ENCODE measurements at regions not wholly inside any gene's neighbourhood (a gene's known extent, or its start where the extent isn't known, plus 50 kb on each side); places are given as distances from the start of the nearest gene placed in this dataset.

DNA sequence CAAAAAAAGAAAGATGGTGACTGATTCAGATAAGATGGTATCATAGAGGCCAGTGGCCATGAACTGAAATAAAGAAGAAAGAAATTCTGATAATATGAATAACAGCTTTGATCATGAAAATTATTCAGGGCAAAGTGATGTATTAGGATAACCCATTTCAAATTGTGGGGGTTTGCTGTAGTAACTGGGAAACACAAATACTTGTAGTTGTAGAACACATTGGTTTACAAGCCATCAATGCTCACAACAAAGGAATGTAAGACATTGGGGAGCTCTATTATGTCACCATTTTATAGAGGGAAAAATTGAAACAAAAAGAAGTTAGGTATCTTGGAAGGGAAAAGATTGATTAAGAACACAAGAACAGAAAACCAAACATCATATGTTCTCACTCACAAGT, 140.4 kb upstream of the FRMD6 start:
- no peak for TF ChIP-seq TAF1 (IDR thresholded peaks at IDR 0.05; ENCODE audit: borderline replicate concordance, low read depth, low read length)
- TF ChIP-seq POLR2A (IDR thresholded peaks at IDR 0.05; ENCODE audit: low read depth, low read length): no peak
- no peak for TF ChIP-seq POLR2AphosphoS5 (IDR thresholded peaks at IDR 0.05; ENCODE audit: low read depth, low read length)
- FAIRE-seq: no peak
- no peak for DNase-seq (ENCODE audit: insufficient read length)

GRCh38 chr14:51512316-51512715, 139.4 kb upstream of the FRMD6 start:
- TF ChIP-seq POLR2A (IDR thresholded peaks at IDR 0.05; ENCODE audit: low read depth, low read length) (no peak), TAF1 (IDR thresholded peaks at IDR 0.05; ENCODE audit: borderline replicate concordance, low read depth, low read length) (no peak), POLR2AphosphoS5 (IDR thresholded peaks at IDR 0.05; ENCODE audit: low read depth, low read length) (no peak)

GRCh38 chr14:51513281-51513680, 138.4 kb upstream of the FRMD6 start:
- DNase-seq (ENCODE audit: insufficient read length) (no peak), FAIRE-seq (no peak)
- no peak for TF ChIP-seq TAF1 (IDR thresholded peaks at IDR 0.05; ENCODE audit: borderline replicate concordance, low read depth, low read length)
- no peak for TF ChIP-seq POLR2AphosphoS5 (IDR thresholded peaks at IDR 0.05; ENCODE audit: low read depth, low read length)
- no peak for TF ChIP-seq POLR2A (IDR thresholded peaks at IDR 0.05; ENCODE audit: low read depth, low read length)

More at GRCh38 chr14:51512316-51512715, 139.4 kb upstream of the FRMD6 start:
- DNase-seq (ENCODE audit: insufficient read length) (no peak), FAIRE-seq (no peak)

GRCh38 chr14:51513933-51514332, 137.8 kb upstream of the FRMD6 start:
- no peak for DNase-seq (ENCODE audit: insufficient read length)
- no peak for FAIRE-seq

DNA sequence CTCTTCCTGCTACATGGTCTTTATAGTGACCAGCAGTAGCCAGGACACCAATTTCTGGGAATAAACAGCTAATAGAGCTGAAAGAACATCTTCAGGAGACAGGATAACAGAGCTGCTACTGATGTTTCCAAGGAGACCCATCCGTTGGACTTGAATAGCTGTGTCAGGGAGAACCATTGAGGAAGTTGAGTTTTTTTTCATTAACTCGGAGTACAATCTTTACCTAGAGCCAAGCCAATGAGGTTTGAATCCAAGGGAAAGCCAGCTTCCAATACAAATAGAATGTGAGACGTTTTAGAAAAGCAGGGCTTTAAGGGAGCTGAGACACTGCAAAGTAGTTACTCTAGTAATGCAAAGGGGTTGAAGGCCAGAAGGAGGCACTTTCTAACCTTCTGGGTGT, 136.1 kb upstream of the FRMD6 start:
- FAIRE-seq (no peak), DNase-seq (ENCODE audit: insufficient read length) (no peak)
- no peak for TF ChIP-seq POLR2AphosphoS5 (IDR thresholded peaks at IDR 0.05; ENCODE audit: low read depth, low read length)
- TF ChIP-seq TAF1 (IDR thresholded peaks at IDR 0.05; ENCODE audit: borderline replicate concordance, low read depth, low read length): no peak
- no peak for TF ChIP-seq POLR2A (IDR thresholded peaks at IDR 0.05; ENCODE audit: low read depth, low read length)

More at GRCh38 chr14:51513933-51514332, 137.8 kb upstream of the FRMD6 start:
- TF ChIP-seq POLR2AphosphoS5 (IDR thresholded peaks at IDR 0.05; ENCODE audit: low read depth, low read length): no peak

DNA sequence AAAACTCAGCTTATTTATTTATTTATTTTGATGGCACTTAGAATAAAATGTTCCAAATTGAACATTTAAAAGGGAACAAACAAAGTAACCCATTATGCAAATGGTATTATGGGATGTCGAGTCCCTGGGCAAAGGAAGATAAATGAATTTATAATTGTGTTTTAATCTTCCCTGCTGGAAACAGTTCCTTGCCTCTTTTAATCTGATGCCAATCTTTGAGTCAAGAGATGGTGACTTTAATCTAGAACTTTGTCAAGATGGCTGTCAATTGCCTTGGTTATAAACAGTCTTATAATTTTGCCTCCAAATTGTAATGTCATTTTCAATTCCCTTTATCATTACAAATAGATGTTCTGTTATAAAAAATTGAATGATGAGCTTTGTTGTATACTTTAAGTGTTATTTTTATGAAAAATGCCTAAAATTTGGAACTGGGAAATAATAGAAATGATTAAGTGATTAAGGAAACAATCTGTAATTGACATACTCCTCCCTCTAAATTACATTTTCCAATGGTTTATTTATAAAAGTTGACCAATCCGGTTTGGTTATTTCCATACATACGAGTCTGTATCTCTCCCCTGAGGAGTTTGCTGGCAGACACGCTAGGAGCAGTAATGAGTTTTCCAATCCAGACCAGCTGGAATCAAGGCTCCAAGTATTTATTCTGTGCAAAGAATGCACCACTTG, 134.9 kb upstream of the FRMD6 start:
- DNase-seq (ENCODE audit: insufficient read length) (no peak), FAIRE-seq (no peak)
- no peak for TF ChIP-seq POLR2AphosphoS5 (IDR thresholded peaks at IDR 0.05; ENCODE audit: low read depth, low read length)
- TF ChIP-seq POLR2A (IDR thresholded peaks at IDR 0.05; ENCODE audit: low read depth, low read length): no peak
- TF ChIP-seq TAF1 (IDR thresholded peaks at IDR 0.05; ENCODE audit: borderline replicate concordance, low read depth, low read length): no peak

- TF ChIP-seq POLR2A (IDR thresholded peaks at IDR 0.05; ENCODE audit: low read depth, low read length) (no peak), POLR2AphosphoS5 (IDR thresholded peaks at IDR 0.05; ENCODE audit: low read depth, low read length) (no peak), TAF1 (IDR thresholded peaks at IDR 0.05; ENCODE audit: borderline replicate concordance, low read depth, low read length) (no peak)
- FAIRE-seq: no peak
- DNase-seq (ENCODE audit: insufficient read length): no peak
Measured at GRCh38 chr14:51518280-51518679, 133.4 kb upstream of the FRMD6 start.

- FAIRE-seq (no peak), DNase-seq (ENCODE audit: insufficient read length) (no peak)
- TF ChIP-seq POLR2A (IDR thresholded peaks at IDR 0.05; ENCODE audit: low read depth, low read length): no peak
- TF ChIP-seq POLR2AphosphoS5 (IDR thresholded peaks at IDR 0.05; ENCODE audit: low read depth, low read length): no peak
- TF ChIP-seq TAF1 (IDR thresholded peaks at IDR 0.05; ENCODE audit: borderline replicate concordance, low read depth, low read length): no peak
Measured at GRCh38 chr14:51518711-51519110, 133.0 kb upstream of the FRMD6 start.

GRCh38 chr14:51520087-51520486, 131.6 kb upstream of the FRMD6 start:
- no peak for TF ChIP-seq TAF1 (IDR thresholded peaks at IDR 0.05; ENCODE audit: borderline replicate concordance, low read depth, low read length)
- FAIRE-seq: no peak
- DNase-seq (ENCODE audit: insufficient read length): no peak

GRCh38 chr14:51521764-51522163, 129.9 kb upstream of the FRMD6 start:
- TF ChIP-seq TAF1 (IDR thresholded peaks at IDR 0.05; ENCODE audit: borderline replicate concordance, low read depth, low read length) (no peak), POLR2A (IDR thresholded peaks at IDR 0.05; ENCODE audit: low read depth, low read length) (no peak), POLR2AphosphoS5 (IDR thresholded peaks at IDR 0.05; ENCODE audit: low read depth, low read length) (no peak)
- DNase-seq (ENCODE audit: insufficient read length): no peak
- FAIRE-seq: no peak

- FAIRE-seq (no peak), DNase-seq (ENCODE audit: insufficient read length) (no peak)
- no peak for TF ChIP-seq POLR2A (IDR thresholded peaks at IDR 0.05; ENCODE audit: low read depth, low read length)
- no peak for TF ChIP-seq POLR2AphosphoS5 (IDR thresholded peaks at IDR 0.05; ENCODE audit: low read depth, low read length)
- TF ChIP-seq TAF1 (IDR thresholded peaks at IDR 0.05; ENCODE audit: borderline replicate concordance, low read depth, low read length): no peak
Measured at GRCh38 chr14:51523243-51523642, 128.5 kb upstream of the FRMD6 start.

DNA sequence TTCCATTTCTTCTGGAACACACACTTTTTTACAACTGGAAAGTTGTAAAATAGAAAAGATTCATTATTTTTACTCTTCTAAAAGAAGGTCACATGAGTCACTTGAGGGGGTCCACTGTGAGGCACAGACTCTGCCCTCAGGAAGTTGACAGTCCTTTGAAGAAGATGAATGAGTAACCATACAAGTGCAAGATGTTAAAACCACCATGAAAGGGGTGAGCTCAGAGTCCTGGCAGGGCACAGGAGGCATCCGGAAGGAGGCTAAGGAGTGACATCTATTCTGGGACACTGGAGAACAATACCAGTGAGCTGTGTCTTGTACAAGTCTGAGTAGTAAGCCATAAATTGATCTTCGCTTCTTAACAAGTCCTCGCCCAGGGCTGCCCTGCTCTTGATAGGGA, 126.0 kb upstream of the FRMD6 start:
- TF ChIP-seq POLR2AphosphoS5 (IDR thresholded peaks at IDR 0.05; ENCODE audit: low read depth, low read length) (no peak), POLR2A (IDR thresholded peaks at IDR 0.05; ENCODE audit: low read depth, low read length) (no peak), TAF1 (IDR thresholded peaks at IDR 0.05; ENCODE audit: borderline replicate concordance, low read depth, low read length) (no peak)
- FAIRE-seq (no peak), DNase-seq (ENCODE audit: insufficient read length) (no peak)

GRCh38 chr14:51527073-51527472, 124.6 kb upstream of the FRMD6 start:
- FAIRE-seq (no peak), DNase-seq (ENCODE audit: insufficient read length) (no peak)
- TF ChIP-seq TAF1 (IDR thresholded peaks at IDR 0.05; ENCODE audit: borderline replicate concordance, low read depth, low read length) (no peak), POLR2AphosphoS5 (IDR thresholded peaks at IDR 0.05; ENCODE audit: low read depth, low read length) (no peak), POLR2A (IDR thresholded peaks at IDR 0.05; ENCODE audit: low read depth, low read length) (no peak)
